Endothelial cell of umbilical vein (primary cell): ENCODE measurements at regions not wholly inside any gene's neighbourhood (a gene's known extent, or its start where the extent isn't known, plus 50 kb on each side); places are given as distances from the start of the nearest gene placed in this dataset.

ENCODE experiments used
- CTCF ChIP-seq, 2 donors: IDR thresholded peaks; 1 replicate in 1 of 2; 2 replicates in 1 of 2; pipeline ENCODE4 v1.5.1; 2011; ENCODE audit warnings: low read length in 2 of 2, mild to moderate bottlenecking in 2 of 2, moderate library complexity in 2 of 2, control low read depth in 1 of 2, inconsistent platforms in 1 of 2, low read depth in 1 of 2; ENCODE audit not compliant: insufficient read depth in 1 of 2; ENCODE audit errors: extremely low read depth in 1 of 2
- EZH2 ChIP-seq: IDR thresholded peaks from 2 replicates; pipeline ENCODE4 v1.6.1; 2012; ENCODE audit warnings: borderline replicate concordance, low read depth, mild to moderate bottlenecking, moderate library complexity, low read length, inconsistent platforms; ENCODE audit not compliant: severe bottlenecking
- GATA2 ChIP-seq: IDR thresholded peaks from 2 replicates; pipeline ENCODE4 v1.7.0; 2011; ENCODE audit warnings: low read depth, mild to moderate bottlenecking, moderate library complexity, mixed read lengths, low read length; ENCODE audit not compliant: insufficient read length, insufficient read depth
- JUN ChIP-seq: IDR thresholded peaks from 2 replicates; pipeline ENCODE4 v1.6.1; 2011; ENCODE audit warnings: borderline replicate concordance, low read depth; ENCODE audit not compliant: insufficient read length, insufficient read depth
- MAX ChIP-seq: IDR thresholded peaks from 2 replicates; pipeline ENCODE4 v1.6.1; 2011; ENCODE audit not compliant: insufficient read depth, insufficient read length
- POLR2A ChIP-seq: IDR thresholded peaks from 2 replicates; pipeline ENCODE4 v1.6.1; 2012; ENCODE audit warnings: low read depth, mild to moderate bottlenecking, control low read depth, low read length
- POLR2AphosphoS5 ChIP-seq: IDR thresholded peaks from 2 replicates; pipeline ENCODE4 v1.6.1; 2012; ENCODE audit warnings: low read depth, mild to moderate bottlenecking, control low read depth, low read length, moderate library complexity; ENCODE audit not compliant: insufficient read depth

GRCh38 chr12:58521796-58522195 is 398.5 kb downstream of the LRIG3 start:
- TF ChIP-seq CTCF (IDR thresholded peaks at IDR 0.05; ENCODE audit: extremely low read depth in 1 of 2, insufficient read depth in 1 of 2, low read depth in 1 of 2, low read length in 2 of 2) (no peak), MAX (no peak), POLR2AphosphoS5 (no peak), POLR2A (no peak), GATA2 (no peak), EZH2 (no peak), JUN (no peak)
